ENCODE measurements at regions not wholly inside any gene's neighbourhood (a gene's known extent, or its start where the extent isn't known, plus 50 kb on each side); places are given as distances from the start of the nearest gene placed in this dataset.

GRCh38 chr7:121745856-121746255 is 127.1 kb upstream of the PTPRZ1 start:
- Mint-ChIP-seq H3K27ac (peak overlapping the region; percentile 71), H3K4me3 (peak overlapping the region; percentile 44), H3K27me3 (no peaks in the 10 kb centered on the region), H3K36me3 (no peaks in the 10 kb centered on the region), H3K4me1 (ENCODE audit: unreplicated experiment) (peaks cover 20% of the 10 kb centered on the region), H3K9me3 (no peaks in the 10 kb centered on the region)
- DNase-seq (ENCODE audit: extremely low spot score, unreplicated experiment), result no peak
- TF ChIP-seq CTCF (conservative IDR thresholded peaks at IDR 0.05), result no peak

- Mint-ChIP-seq H3K27ac (peak overlapping the region; percentile 71), H3K4me1 (ENCODE audit: unreplicated experiment) (peaks cover 20% of the 10 kb centered on the region), H3K36me3 (no peaks in the 10 kb centered on the region), H3K4me3 (no peak overlapping the region), H3K27me3 (no peaks in the 10 kb centered on the region), H3K9me3 (no peaks in the 10 kb centered on the region)
- no peak for TF ChIP-seq CTCF (conservative IDR thresholded peaks at IDR 0.05)
- DNase-seq (ENCODE audit: extremely low spot score, unreplicated experiment), result no peak
These were observed 128.1 kb upstream of the PTPRZ1 start for GRCh38 chr7:121744877-121745276.

- Mint-ChIP-seq H3K9me3 (no peaks in the 10 kb centered on the region), H3K27me3 (no peaks in the 10 kb centered on the region), H3K4me3 (peak overlapping the region; percentile 37), H3K27ac (peak overlapping the region; percentile 71), H3K36me3 (no peaks in the 10 kb centered on the region), H3K4me1 (ENCODE audit: unreplicated experiment) (peaks cover 20% of the 10 kb centered on the region)
- DNase-seq (ENCODE audit: extremely low spot score, unreplicated experiment), result no peak
- no peak for TF ChIP-seq CTCF (conservative IDR thresholded peaks at IDR 0.05)
These were observed 128.6 kb upstream of the PTPRZ1 start for GRCh38 chr7:121744319-121744718.

GRCh38 chr7:121741896-121742295 is 131.1 kb upstream of the PTPRZ1 start:
- peaks cover 20% of the 10 kb centered on the region for H3K4me1 Mint-ChIP-seq (ENCODE audit: unreplicated experiment)
- no peak overlapping the region for H3K27ac Mint-ChIP-seq
- H3K9me3 Mint-ChIP-seq, result no peaks in the 10 kb centered on the region
- no peaks in the 10 kb centered on the region for H3K36me3 Mint-ChIP-seq
- no peak overlapping the region for H3K4me3 Mint-ChIP-seq
- no peak for TF ChIP-seq CTCF (conservative IDR thresholded peaks at IDR 0.05)
- no peak for DNase-seq (ENCODE audit: extremely low spot score, unreplicated experiment)
- H3K27me3 Mint-ChIP-seq, result no peaks in the 10 kb centered on the region

GRCh38 chr7:121739465-121739864 is 133.5 kb upstream of the PTPRZ1 start:
- DNase-seq (ENCODE audit: extremely low spot score, unreplicated experiment), result no peak
- Mint-ChIP-seq H3K27ac (peak overlapping the region; percentile 27), H3K27me3 (no peaks in the 10 kb centered on the region), H3K4me3 (no peak overlapping the region), H3K36me3 (no peaks in the 10 kb centered on the region), H3K4me1 (ENCODE audit: unreplicated experiment) (peaks cover 9% of the 10 kb centered on the region), H3K9me3 (no peaks in the 10 kb centered on the region)
- TF ChIP-seq CTCF (conservative IDR thresholded peaks at IDR 0.05), result no peak

- no peak for DNase-seq (ENCODE audit: extremely low spot score, unreplicated experiment)
- Mint-ChIP-seq H3K27ac (no peak overlapping the region), H3K4me3 (no peak overlapping the region)
These were observed 142.1 kb upstream of the PTPRZ1 start for GRCh38 chr7:121730869-121731268.

More at GRCh38 chr7:121730869-121731268, 142.1 kb upstream of the PTPRZ1 start:
- H3K36me3 Mint-ChIP-seq, result no peaks in the 10 kb centered on the region
- H3K9me3 Mint-ChIP-seq, result peaks cover under 1% of the 10 kb centered on the region
- no peak for TF ChIP-seq CTCF (conservative IDR thresholded peaks at IDR 0.05)
- no peaks in the 10 kb centered on the region for H3K27me3 Mint-ChIP-seq
- H3K4me1 Mint-ChIP-seq (ENCODE audit: unreplicated experiment), result no peaks in the 10 kb centered on the region

Data from type B pancreatic cell (in vitro differentiated cells).